H9 (cell line): ENCODE measurements at regions not wholly inside any gene's neighbourhood (a gene's known extent, or its start where the extent isn't known, plus 50 kb on each side); places are given as distances from the start of the nearest gene placed in this dataset.

Experiments used
- DNase-seq: peaks from one replicate; pipeline ENCODE4 v3.0.0-alpha.2; 2017
- H2AFZ ChIP-seq: one replicate; pipeline ENCODE4 v1.6.1; 2013; ENCODE audit warnings: mild to moderate bottlenecking, low read length, control low read depth, moderate library complexity
- H2AK5ac ChIP-seq: 2 replicates; pipeline ENCODE4 v1.6.1; 2013; ENCODE audit warnings: low read length, control low read depth, mixed read lengths; ENCODE audit not compliant: insufficient read length
- H2BK120ac ChIP-seq: one replicate; pipeline ENCODE4 v1.6.1; 2013; ENCODE audit warnings: low read depth, mild to moderate bottlenecking, low read length, control low read depth, inconsistent platforms; ENCODE audit not compliant: poor library complexity, severe bottlenecking
- H2BK12ac ChIP-seq: 2 replicates; pipeline ENCODE4 v1.6.1; 2013; ENCODE audit warnings: low read length, control low read depth, mixed read lengths, low read depth; ENCODE audit not compliant: insufficient read length
- H2BK15ac ChIP-seq: 2 replicates; pipeline ENCODE4 v1.6.1; 2013; ENCODE audit warnings: low read depth, low read length, control low read depth
- H2BK20ac ChIP-seq: one replicate; pipeline ENCODE4 v1.6.1; 2013; ENCODE audit warnings: low read depth, mild to moderate bottlenecking, low read length, control low read depth, inconsistent platforms; ENCODE audit not compliant: poor library complexity, severe bottlenecking
- H2BK5ac ChIP-seq: 2 replicates; pipeline ENCODE4 v1.6.1; 2013; ENCODE audit warnings: low read length, control low read depth, mixed read lengths; ENCODE audit not compliant: insufficient read length
- H3K14ac ChIP-seq: 2 replicates; pipeline ENCODE4 v1.6.1; 2013; ENCODE audit warnings: low read length, control low read depth; ENCODE audit not compliant: insufficient read depth
- H3K18ac ChIP-seq: 2 replicates; pipeline ENCODE4 v1.6.1; 2013; ENCODE audit warnings: low read depth, mild to moderate bottlenecking, mixed read lengths, low read length, control low read depth; ENCODE audit not compliant: insufficient read length
- H3K23ac ChIP-seq: 2 replicates; pipeline ENCODE4 v1.6.1; 2013; ENCODE audit warnings: low read length, control low read depth, mixed read lengths, low read depth; ENCODE audit not compliant: insufficient read length
- H3K23me2 ChIP-seq: 2 replicates; pipeline ENCODE4 v1.6.1; 2013; ENCODE audit warnings: low read depth, mild to moderate bottlenecking, mixed read lengths, low read length, control low read depth; ENCODE audit not compliant: insufficient read length, poor library complexity, severe bottlenecking
- H3K27ac ChIP-seq: 2 replicates; pipeline ENCODE4 v1.5.1; 2013; ENCODE audit warnings: low read length, control low read depth, mixed read lengths, low read depth; ENCODE audit not compliant: insufficient read length
- H3K27me3 ChIP-seq: 2 replicates; pipeline ENCODE4 v1.6.1; 2013; ENCODE audit warnings: low read length, control low read depth, inconsistent platforms; ENCODE audit not compliant: insufficient read depth
- H3K4ac ChIP-seq: 2 replicates; pipeline ENCODE4 v1.6.1; 2013; ENCODE audit warnings: low read depth, mild to moderate bottlenecking, control low read depth, inconsistent platforms, low read length, moderate library complexity
- H3K4me1 ChIP-seq: 2 replicates; pipeline ENCODE4 v1.6.1; 2013; ENCODE audit warnings: low read length, control low read depth, inconsistent platforms; ENCODE audit not compliant: insufficient read depth
- H3K4me2 ChIP-seq: 2 replicates; pipeline ENCODE4 v1.6.1; 2013; ENCODE audit warnings: low read length, control low read depth, mixed read lengths; ENCODE audit not compliant: insufficient read length, insufficient read depth
- H3K56ac ChIP-seq: 2 replicates; pipeline ENCODE4 v1.6.1; 2013; ENCODE audit warnings: low read depth, mild to moderate bottlenecking, mixed read lengths, low read length, control low read depth; ENCODE audit not compliant: insufficient read length
- H3K79me1 ChIP-seq: 2 replicates; pipeline ENCODE4 v1.6.1; 2013; ENCODE audit warnings: low read depth, mild to moderate bottlenecking, moderate library complexity, low read length, control low read depth, inconsistent platforms; ENCODE audit not compliant: insufficient read depth, poor library complexity, severe bottlenecking
- H3K79me2 ChIP-seq: 2 replicates; pipeline ENCODE4 v1.6.1; 2013; ENCODE audit warnings: low read length, control low read depth, inconsistent platforms; ENCODE audit not compliant: insufficient read depth
- H3K9ac ChIP-seq: 2 replicates; pipeline ENCODE4 v1.6.1; 2013; ENCODE audit warnings: low read length, control low read depth, mixed read lengths; ENCODE audit not compliant: insufficient read length; ENCODE audit errors: extremely low read depth
- H3K9me3 ChIP-seq: one replicate; pipeline ENCODE4 v1.6.1; 2013; ENCODE audit warnings: low read depth, low read length, inconsistent platforms; ENCODE audit not compliant: control insufficient read depth
- H3T11ph ChIP-seq: one replicate; pipeline ENCODE4 v1.6.1; 2013; ENCODE audit warnings: mild to moderate bottlenecking, low read length, control low read depth, inconsistent platforms
- H4K20me1 ChIP-seq: one replicate; pipeline ENCODE4 v1.6.1; 2013; ENCODE audit not compliant: control insufficient read depth, insufficient read length, insufficient read depth
- H4K5ac ChIP-seq: 2 replicates; pipeline ENCODE4 v1.6.1; 2013; ENCODE audit warnings: low read depth, mild to moderate bottlenecking, mixed read lengths, low read length, control low read depth; ENCODE audit not compliant: insufficient read length
- H4K8ac ChIP-seq: replicated peaks from 2 replicates; pipeline ENCODE4 v1.6.1; 2013; ENCODE audit warnings: low read length, control low read depth, mixed read lengths, low read depth; ENCODE audit not compliant: insufficient read length
- H4K91ac ChIP-seq: 2 replicates; pipeline ENCODE4 v1.6.1; 2013; ENCODE audit warnings: low read depth, mild to moderate bottlenecking, moderate library complexity, mixed read lengths, low read length, control low read depth; ENCODE audit not compliant: insufficient read length
- H3K27ac Mint-ChIP-seq, 3 experiments: 2 replicates in 2 of 3; 3 replicates in 1 of 3; pipeline ENCODE4 v1.8.0; 2020 to 2021; ENCODE audit warnings: mixed read lengths in 3 of 3, mild to moderate bottlenecking in 1 of 3, moderate library complexity in 1 of 3
- H3K27me3 Mint-ChIP-seq: 2 replicates; pipeline ENCODE4 v1.8.0; 2021; ENCODE audit warnings: low read depth, mild to moderate bottlenecking, moderate library complexity, mixed read lengths
- H3K36me3 Mint-ChIP-seq, 3 experiments: 2 replicates in 2 of 3; 3 replicates in 1 of 3; pipeline ENCODE4 v1.8.0; 2020 to 2021; ENCODE audit warnings: low read depth in 3 of 3, mixed read lengths in 3 of 3; ENCODE audit not compliant: insufficient read depth in 1 of 3
- H3K4me1 Mint-ChIP-seq, 2 experiments: 2 replicates each; pipeline ENCODE4 v1.8.0; 2020; ENCODE audit warnings: mixed read lengths in 2 of 2
- H3K4me3 Mint-ChIP-seq, 2 experiments: 2 replicates in 1 of 2; 3 replicates in 1 of 2; pipeline ENCODE4 v1.8.0; 2020 to 2021; ENCODE audit warnings: mild to moderate bottlenecking in 2 of 2, mixed read lengths in 2 of 2, moderate library complexity in 1 of 2
- H3K9me3 Mint-ChIP-seq, 2 experiments: 2 replicates in 1 of 2; 3 replicates in 1 of 2; pipeline ENCODE4 v1.8.0; 2020; ENCODE audit warnings: mild to moderate bottlenecking in 2 of 2, mixed read lengths in 2 of 2, moderate library complexity in 1 of 2
- CTCF ChIP-seq: fragments of 200-600 bp; sonication (generic); conservative IDR thresholded peaks from 3 replicates; pipeline ENCODE4 v1.8.0; 2021; ENCODE audit warnings: antibody characterized with exemption, mild to moderate bottlenecking
- WGBS: extraction: QIAGEN DNeasy Blood & Tissue Kit; methylation state at CpG from one replicate; pipeline ENCODE4 v1.1.7; 2013; ENCODE audit warnings: missing lambda C conversion rate, low lambda C conversion rate, mixed read lengths; ENCODE audit not compliant: insufficient read length; ENCODE audit errors: extremely low coverage; 5-methylcytosine and 5-hydroxymethylcytosine counted together

- H3K4ac ChIP-seq = no peak overlapping the region
- H3K4me1 ChIP-seq = no peaks in the 10 kb centered on the region
- no peak overlapping the region for H3K27ac ChIP-seq
- no peak overlapping the region for H3K4me3 Mint-ChIP-seq
- no peak overlapping the region for H3K4me2 ChIP-seq
- H3K9ac ChIP-seq = no peak overlapping the region
- no peak overlapping the region for H3K56ac ChIP-seq
- H3K4me1 Mint-ChIP-seq = 0 out of 4 replicates have a peak, but pooled peaks cover 0 to 3% of the 10 kb centered on the region in 2 experiments
- no peak for TF ChIP-seq CTCF
- no peak for DNase-seq
- no peak overlapping the region for H2BK20ac ChIP-seq
- no peak overlapping the region for H3K23ac ChIP-seq
- no peak overlapping the region for H2BK15ac ChIP-seq
- no peak overlapping the region for H3K18ac ChIP-seq
- no peaks in the 10 kb centered on the region for H4K20me1 ChIP-seq
- no peak overlapping the region for H2AK5ac ChIP-seq
- no peaks in the 10 kb centered on the region for H3K9me3 ChIP-seq
- H3K36me3 Mint-ChIP-seq = no peaks in the 10 kb centered on the region
- no peak overlapping the region for H4K91ac ChIP-seq
- H3T11ph ChIP-seq = no peak overlapping the region
- H2BK12ac ChIP-seq = no peak overlapping the region
- H3K23me2 ChIP-seq = no peaks in the 10 kb centered on the region
- H2BK5ac ChIP-seq = no peak overlapping the region
- no peaks in the 10 kb centered on the region for H3K27me3 ChIP-seq
- no peak overlapping the region for H2AFZ ChIP-seq
- H3K79me1 ChIP-seq = no peaks in the 10 kb centered on the region
- H3K27ac Mint-ChIP-seq = no peak overlapping the region
- H3K79me2 ChIP-seq = no peaks in the 10 kb centered on the region
- no CpG with 5 or more reads among the region's 1 CpG for WGBS
- no peak overlapping the region for H4K5ac ChIP-seq
- H2BK120ac ChIP-seq = no peak overlapping the region
- no peaks in the 10 kb centered on the region for H3K9me3 Mint-ChIP-seq
- no peak overlapping the region for H4K8ac ChIP-seq
- H3K27me3 Mint-ChIP-seq = no peaks in the 10 kb centered on the region
- no peak overlapping the region for H3K14ac ChIP-seq
Observed at GRCh38 chr3:154792828-154793227, 287.3 kb upstream of the MME start.
